K562 (cell line): ENCODE measurements at regions not wholly inside any gene's neighbourhood (a gene's known extent, or its start where the extent isn't known, plus 50 kb on each side); places are given as distances from the start of the nearest gene placed in this dataset.

ENCODE experiments used
- ATAC-seq: fragments of 200-7000 bp; cut with Tn5 transposase; 3 replicates; pipeline ENCODE4 v1.9.1; 2020; ENCODE audit warnings: moderate library complexity
- BruUV-seq: library from RNA; stranded (reverse); fragments of 400-500 nt; replicated peaks from 2 replicates; lab custom pipeline; 2021; lab: Mats Ljungman, UMichigan
- CTCF ChIA-PET: fragments of 300-600 bp; formaldehyde crosslinking; extraction: SDS; loops from one replicate; lab custom pipeline; 2021; ENCODE audit warnings: low intra/inter-chr PET ratio; lab: Yijun Ruan, JAX
- POLR2A ChIA-PET: fragments of 300-600, 350-650 bp; sonication (Branson Sonifier 250); formaldehyde crosslinking; extraction: SDS; loops from one replicate; lab custom pipeline; 2021; ENCODE audit warnings: antibody characterized with exemption, inconsistent platforms; lab: Yijun Ruan, JAX
- DNase-seq, 4 experiments: peaks; one replicate each; pipeline versions ENCODE4 v3.0.0 to v3.0.0-alpha.2; 2011 to 2018; ENCODE audit warnings: low spot score in 3 of 4, mixed read lengths in 3 of 4; ENCODE audit errors: extremely low read depth in 1 of 4
- FAIRE-seq: peaks from 2 replicates; lab custom pipeline; 2011; peaks lifted over from hg19 to GRCh38; lab: Jason Lieb, UNC
- H2AFZ ChIP-seq: 2 replicates; pipeline ENCODE4 v1.6.0; 2011; ENCODE audit warnings: low read depth, low read length, control low read depth, inconsistent platforms
- H3K27ac ChIP-seq: fragments of 200-600 bp; 3 replicates; pipeline ENCODE4 v1.8.0; 2011; ENCODE audit warnings: low read depth, mild to moderate bottlenecking, control low read depth, inconsistent platforms, low read length, moderate library complexity, mixed read lengths; ENCODE audit errors: extremely low read depth
- H3K27me3 ChIP-seq, 2 experiments: fragments of 300-600 bp in 1 of 2; 2 replicates in 1 of 2; 3 replicates in 1 of 2; pipeline versions ENCODE4 v1.6.0 to v1.8.0; 2011; ENCODE audit warnings: inconsistent platforms in 2 of 2, low read length in 2 of 2, mild to moderate bottlenecking in 1 of 2, mixed read lengths in 1 of 2, moderate library complexity in 1 of 2; ENCODE audit not compliant: control insufficient read depth in 2 of 2, insufficient read depth in 2 of 2
- H3K36me3 ChIP-seq: fragments of 300-600 bp; 3 replicates; pipeline ENCODE4 v1.8.0; 2011; ENCODE audit warnings: mild to moderate bottlenecking, low read length, inconsistent platforms; ENCODE audit not compliant: control insufficient read depth, insufficient read depth
- H3K4me1 ChIP-seq, 2 experiments: fragments of 200-600 bp in 1 of 2; replicated peaks in 1 of 2; 2 replicates in 1 of 2; 3 replicates in 1 of 2; pipeline versions ENCODE4 v1.5.1 to v1.8.0; 2011; ENCODE audit warnings: inconsistent platforms in 2 of 2, low read length in 2 of 2, mild to moderate bottlenecking in 1 of 2, mixed read lengths in 1 of 2, moderate library complexity in 1 of 2; ENCODE audit not compliant: control insufficient read depth in 2 of 2, insufficient read depth in 2 of 2
- H3K4me2 ChIP-seq: 2 replicates; pipeline ENCODE4 v1.6.1; 2011; ENCODE audit warnings: low read length, control low read depth, inconsistent platforms, mixed read lengths; ENCODE audit not compliant: insufficient read depth
- H3K4me3 ChIP-seq: fragments of 200-600 bp; sonication (generic), shearing (Covaris generic); 2 replicates; pipeline ENCODE4 v1.5.1; 2016; ENCODE audit warnings: control low read depth, inconsistent platforms
- H3K79me2 ChIP-seq: fragments of 200-600 bp; 3 replicates; pipeline ENCODE4 v1.8.0; 2011; ENCODE audit warnings: low read length, inconsistent platforms; ENCODE audit not compliant: control insufficient read depth, insufficient read depth
- H3K9ac ChIP-seq, 2 experiments: 2 replicates each; pipeline versions ENCODE4 v1.6.0 to v1.6.1; 2011; ENCODE audit warnings: low read depth in 2 of 2, low read length in 2 of 2, control low read depth in 1 of 2, inconsistent platforms in 1 of 2, mild to moderate bottlenecking in 1 of 2, mixed read lengths in 1 of 2; ENCODE audit not compliant: insufficient read depth in 1 of 2
- H3K9me1 ChIP-seq: one replicate; pipeline ENCODE4 v1.6.0; 2011; ENCODE audit warnings: inconsistent platforms, mild to moderate bottlenecking, low read length, moderate library complexity; ENCODE audit not compliant: control insufficient read depth, insufficient read depth
- H3K9me3 ChIP-seq: replicated peaks from 2 replicates; pipeline ENCODE4 v1.5.1; 2011; ENCODE audit warnings: low read depth, low read length, inconsistent platforms; ENCODE audit not compliant: control insufficient read depth, insufficient read depth
- H4K20me1 ChIP-seq: replicated peaks from 2 replicates; pipeline ENCODE4 v1.6.1; 2011; ENCODE audit warnings: low read length, inconsistent platforms, mixed read lengths; ENCODE audit not compliant: control insufficient read depth, insufficient read depth
- ATF7 ChIP-seq: fragments of 450-650 bp; IDR thresholded peaks from 2 replicates; pipeline ENCODE4 v1.7.1; 2014; ENCODE audit warnings: mild to moderate bottlenecking, moderate library complexity
- FUS ChIP-seq: fragments of 200-400 bp; formaldehyde crosslinking; optimal IDR thresholded peaks from 2 replicates; pipeline ENCODE3; 2017; ENCODE audit warnings: low read depth, low read length
- GATAD2A ChIP-seq: fragments of 450-650 bp; IDR thresholded peaks from 2 replicates; pipeline ENCODE4 v1.6.1; 2017
- HNRNPL ChIP-seq: fragments of 200-400 bp; formaldehyde crosslinking; IDR thresholded peaks from 2 replicates; pipeline ENCODE4 v1.6.1; 2017; ENCODE audit warnings: low read depth, mild to moderate bottlenecking, low read length
- IRF1 ChIP-seq: sonication (generic); formaldehyde crosslinking; IDR thresholded peaks from 2 replicates; pipeline ENCODE4 v1.8.0; 2022; ENCODE audit warnings: missing genetic modification reagents, mild to moderate bottlenecking, borderline replicate concordance
- MEF2A ChIP-seq: IDR thresholded peaks from 2 replicates; pipeline ENCODE4 v1.6.1; 2011; ENCODE audit warnings: low read depth, mild to moderate bottlenecking, low read length, moderate library complexity; ENCODE audit not compliant: control insufficient read depth
- RFX7 ChIP-seq: fragments of 250-450 bp; sonication (Bioruptor Pico); IDR thresholded peaks from 2 replicates; pipeline ENCODE4 v1.5.1; 2021; ENCODE audit warnings: mild to moderate bottlenecking
- SP1 ChIP-seq: sonication (generic); formaldehyde crosslinking; IDR thresholded peaks from 2 replicates; pipeline ENCODE4 v1.8.1; 2022; ENCODE audit warnings: mild to moderate bottlenecking, missing genetic modification reagents
- SRSF7 ChIP-seq: fragments of 200-400 bp; formaldehyde crosslinking; optimal IDR thresholded peaks from 2 replicates; pipeline ENCODE3; 2017; ENCODE audit warnings: mild to moderate bottlenecking, low read depth, low read length
- ZBTB17 ChIP-seq: fragments of 450-650 bp; formaldehyde crosslinking; IDR thresholded peaks from 2 replicates; pipeline ENCODE4 v1.4.0; 2020; ENCODE audit warnings: mild to moderate bottlenecking
- WGBS: fragments of 100-300 bp; shearing (Covaris generic); methylation state at CpG from one replicate; pipeline ENCODE4 v1.1.6; 2016; ENCODE audit warnings: low coverage, mixed read lengths; ENCODE audit not compliant: insufficient coverage; ENCODE audit errors: missing lambda C conversion rate; 5-methylcytosine and 5-hydroxymethylcytosine counted together
- in situ Hi-C: fragments of 300-500 bp; cut with MboI; formaldehyde crosslinking; loops from 4 replicates; pipeline ENCODE4 v1.15.0; 2018; ENCODE audit warnings: inconsistent platforms, mixed read lengths
- intact Hi-C: fragments of 100-400 bp; cut with micrococcal nuclease; formaldehyde crosslinking; loops from 2 replicates; pipeline ENCODE4 v1.14.2; 2022

GRCh38 chr2:153096272-153096671 is 377.9 kb downstream of the ARL6IP6 start:
- ATAC-seq (no peak), DNase-seq (no peak), FAIRE-seq (no peak)
- Histone ChIP-seq H3K36me3 (no peaks in the 10 kb centered on the region), H3K4me1 (no peaks in the 10 kb centered on the region), H3K9me1 (no peaks in the 10 kb centered on the region), H3K27ac (no peak overlapping the region), H2AFZ (no peak overlapping the region), H3K79me2 (no peaks in the 10 kb centered on the region), H3K4me3 (no peak overlapping the region), H3K4me2 (no peak overlapping the region), H3K27me3 (no peaks in the 10 kb centered on the region), H4K20me1 (no peaks in the 10 kb centered on the region), H3K9me3 (no peaks in the 10 kb centered on the region), H3K9ac (no peak overlapping the region)
- ChIA-PET POLR2A (no interaction called here), CTCF (no interaction called here)
- TF ChIP-seq SP1: no peak
- 0% methylated on average over 2 of the region's 2 CpGs for WGBS
- in situ Hi-C loops (no loop called here), intact Hi-C loops (no loop called here)
- BruUV-seq: no TSS peak

GRCh38 chr2:153091344-153091743 is 372.9 kb downstream of the ARL6IP6 start:
- FAIRE-seq: no peak
- POLR2A ChIA-PET: no interaction called here
- no peak for TF ChIP-seq ZBTB17 (CRISPR knock-in tag)
- no peak for TF ChIP-seq ATF7
- no peak for TF ChIP-seq IRF1 (CRISPR knock-in tag)
- TF ChIP-seq RFX7 (CRISPR knock-in tag): no peak
- TF ChIP-seq HNRNPL: no peak
- no peak for TF ChIP-seq MEF2A
- no peak for TF ChIP-seq GATAD2A
- no peak for TF ChIP-seq FUS
- TF ChIP-seq SRSF7: no peak

More at GRCh38 chr2:153091344-153091743, 372.9 kb downstream of the ARL6IP6 start:
- H3K4me3 ChIP-seq: no peak overlapping the region
- H4K20me1 ChIP-seq: no peaks in the 10 kb centered on the region
- BruUV-seq: no TSS peak
- no peak overlapping the region for H3K4me2 ChIP-seq
- H3K36me3 ChIP-seq: no peaks in the 10 kb centered on the region
- DNase-seq (no peak), ATAC-seq (no peak)
- no peaks in the 10 kb centered on the region for H3K79me2 ChIP-seq
- no peaks in the 10 kb centered on the region for H3K27me3 ChIP-seq
- no peak overlapping the region for H3K9ac ChIP-seq
- CTCF ChIA-PET: interaction anchor here (0.5 kb wide), 1 partner anchor 201 kb away, joined by 6 read pairs; no protein-coding TSS in a partner anchor
- intact Hi-C loops (no loop called here), in situ Hi-C loops (no loop called here)
- H3K9me1 ChIP-seq: no peaks in the 10 kb centered on the region
- H2AFZ ChIP-seq: no peak overlapping the region
- no peaks in the 10 kb centered on the region for H3K4me1 ChIP-seq
- no peak overlapping the region for H3K27ac ChIP-seq
- H3K9me3 ChIP-seq: no peaks in the 10 kb centered on the region
